T-cell (primary cell): ENCODE measurements at regions not wholly inside any gene's neighbourhood (a gene's known extent, or its start where the extent isn't known, plus 50 kb on each side); places are given as distances from the start of the nearest gene placed in this dataset.

Experiments used
- ATAC-seq, 4 experiments: fragments of 200-7000 bp in 3 of 4; fragments of 150-1000 bp in 1 of 4; cut with Tn5 transposase; replicated peaks in 1 of 4; 1 replicate in 3 of 4; 2 replicates in 1 of 4; pipeline ENCODE4 v1.10.0; 2021; ENCODE audit warnings: moderate library complexity in 3 of 4, mild to moderate bottlenecking in 2 of 4, moderate number of reproducible peaks in 1 of 4
- CTCF ChIA-PET, 2 donors: fragments of 300-600 bp; sonication (Branson Sonifier 250); formaldehyde crosslinking; loops; one replicate each; lab custom pipeline; 2022; ENCODE audit warnings: antibody characterized with exemption in 2 of 2; lab: Charles Lee
- POLR2A ChIA-PET, 2 donors: fragments of 300-600 bp; sonication (Branson Sonifier 250); formaldehyde crosslinking; loops; one replicate each; lab custom pipeline; 2022; ENCODE audit warnings: antibody characterized with exemption in 2 of 2; lab: Charles Lee
- DNase-seq, 35 experiments: peaks; one replicate each; pipeline versions ENCODE4 v3.0.0 to v3.0.0-alpha.2; 2013 to 2023
- H3K27ac ChIP-seq: one replicate; pipeline ENCODE4 v1.5.1; 2013; ENCODE audit warnings: low read length
- H3K27me3 ChIP-seq, 2 experiments: replicated peaks in 1 of 2; 1 replicate in 1 of 2; 2 replicates in 1 of 2; pipeline versions ENCODE4 v1.6.1 to v1.7.0; 2013; ENCODE audit warnings: low read length in 1 of 2, mixed read lengths in 1 of 2; ENCODE audit not compliant: control insufficient read depth in 2 of 2, insufficient read depth in 2 of 2; ENCODE audit errors: extremely low read depth in 1 of 2
- H3K36me3 ChIP-seq, 2 donors: 1 replicate in 1 of 2; 2 replicates in 1 of 2; pipeline versions ENCODE4 v1.6.1 to v1.7.0; 2013; ENCODE audit warnings: low read length in 1 of 2; ENCODE audit not compliant: control insufficient read depth in 2 of 2, insufficient read depth in 1 of 2; ENCODE audit errors: extremely low read depth in 1 of 2
- H3K4me1 ChIP-seq, 2 experiments: 1 replicate in 1 of 2; 2 replicates in 1 of 2; pipeline versions ENCODE4 v1.6.1 to v1.7.0; 2013; ENCODE audit warnings: low read length in 2 of 2, mixed read lengths in 1 of 2; ENCODE audit not compliant: insufficient read depth in 2 of 2, control insufficient read depth in 1 of 2; ENCODE audit errors: extremely low read depth in 1 of 2
- H3K4me3 ChIP-seq, 2 donors: 1 replicate in 1 of 2; 2 replicates in 1 of 2; pipeline versions ENCODE4 v1.5.1 to v1.7.0; 2013; ENCODE audit warnings: mild to moderate bottlenecking in 2 of 2, low read length in 1 of 2, moderate library complexity in 1 of 2; ENCODE audit not compliant: control insufficient read depth in 1 of 2; ENCODE audit errors: extremely low read depth in 1 of 2
- H3K9me3 ChIP-seq: 2 replicates; pipeline ENCODE4 v1.7.0; 2013
- H3K27ac Mint-ChIP-seq, 2 donors: one replicate each; pipeline ENCODE4 v1.8.0; 2020 to 2021; ENCODE audit warnings: mild to moderate bottlenecking in 2 of 2, mixed read lengths in 2 of 2
- H3K27me3 Mint-ChIP-seq, 2 donors: one replicate each; pipeline ENCODE4 v1.8.0; 2021 to 2022; ENCODE audit warnings: mixed read lengths in 2 of 2
- H3K36me3 Mint-ChIP-seq: one replicate; pipeline ENCODE4 v1.8.0; 2021; ENCODE audit warnings: mixed read lengths
- H3K4me1 Mint-ChIP-seq, 3 donors: one replicate each; pipeline ENCODE4 v1.8.0; 2020 to 2022; ENCODE audit warnings: mixed read lengths in 3 of 3, mild to moderate bottlenecking in 1 of 3
- H3K4me3 Mint-ChIP-seq, 3 donors: one replicate each; pipeline ENCODE4 v1.8.0; 2020 to 2022; ENCODE audit warnings: mild to moderate bottlenecking in 3 of 3, mixed read lengths in 3 of 3, moderate library complexity in 3 of 3
- H3K9me3 Mint-ChIP-seq, 3 donors: one replicate each; pipeline ENCODE4 v1.8.0; 2020 to 2022; ENCODE audit warnings: mixed read lengths in 3 of 3
- WGBS: methylation state at CpG from one replicate; pipeline ENCODE4 v1.1.5; 2013; ENCODE audit warnings: missing lambda C conversion rate; ENCODE audit not compliant: insufficient coverage; 5-methylcytosine and 5-hydroxymethylcytosine counted together

DNA sequence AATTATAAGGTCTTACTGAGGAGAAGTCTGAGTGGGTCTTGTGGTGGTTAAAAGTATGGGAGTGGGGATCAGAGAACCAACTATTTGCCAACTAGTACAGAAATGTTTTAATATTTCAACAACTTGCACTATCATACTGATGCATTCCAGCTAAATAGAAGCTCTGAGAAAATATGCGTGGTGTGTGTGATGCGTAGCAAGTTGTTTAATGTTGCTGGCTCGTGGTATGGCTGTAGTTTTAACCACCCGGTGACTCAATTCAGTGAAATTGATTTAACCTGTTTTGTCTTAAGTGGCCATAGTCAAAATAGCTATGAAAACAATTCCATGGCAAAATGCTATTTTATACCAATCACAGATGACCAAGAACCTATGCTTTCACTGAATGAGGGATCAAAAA, 176.5 kb upstream of the SLC24A2 start:
- Mint-ChIP-seq H3K27ac (no peak overlapping the region), H3K4me1 (peaks cover 5 to 10% (median 6%) of the 10 kb centered on the region in 3 donors), H3K27me3 (peaks cover 0 to 2% of the 10 kb centered on the region in 2 donors), H3K9me3 (peaks cover 0 to 2% (median 0%) of the 10 kb centered on the region in 3 donors), H3K4me3 (no peak overlapping the region), H3K36me3 (no peaks in the 10 kb centered on the region)
- CTCF ChIA-PET, result interaction anchor here (0.7 to 1.0 kb wide), 2 partner anchors 19 to 976 kb away, joined by 3 read pairs; no protein-coding TSS in a partner anchor
- WGBS, result no CpG with 5 or more reads among the region's 4 CpGs
- DNase-seq (no peak), ATAC-seq (no peak)
- Histone ChIP-seq H3K4me3 (no peak overlapping the region), H3K4me1 (no peaks in the 10 kb centered on the region), H3K27me3 (no peaks in the 10 kb centered on the region), H3K36me3 (no peaks in the 10 kb centered on the region), H3K9me3 (no peaks in the 10 kb centered on the region), H3K27ac (no peak overlapping the region)
- POLR2A ChIA-PET, result interaction anchor here in 1 of 2 donors (0.6 kb wide), 1 partner anchor 14 kb away, joined by 3 read pairs; no protein-coding TSS in a partner anchor

DNA sequence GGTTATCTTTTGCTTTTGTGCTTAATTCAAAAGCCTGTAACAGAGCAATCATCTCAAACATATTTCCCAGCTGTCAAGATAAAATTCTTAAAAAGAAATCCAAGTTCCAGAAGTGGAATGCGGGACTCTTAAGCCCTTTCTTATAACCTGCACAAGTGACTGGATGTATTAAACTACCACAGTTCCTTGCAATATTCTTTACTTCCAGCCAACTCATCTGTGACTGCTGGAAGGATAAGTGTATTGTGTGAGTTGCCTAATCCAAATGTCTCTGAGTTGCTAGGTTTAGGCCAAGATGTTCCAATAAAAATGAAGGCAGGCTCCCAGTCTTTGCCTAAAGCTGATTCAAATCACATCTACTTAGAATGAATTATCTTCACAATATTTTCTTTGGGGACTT, 159.2 kb upstream of the SLC24A2 start:
- Mint-ChIP-seq H3K4me1 (peaks cover 5 to 14% (median 8%) of the 10 kb centered on the region in 3 donors), H3K27ac (no peak overlapping the region), H3K9me3 (peaks cover 0 to 2% (median 0%) of the 10 kb centered on the region in 3 donors), H3K4me3 (no peak overlapping the region), H3K36me3 (no peaks in the 10 kb centered on the region), H3K27me3 (peaks cover 5 to 6% of the 10 kb centered on the region in 2 donors)
- CTCF ChIA-PET, result interaction anchor here (0.6 to 1.9 kb wide), 4 partner anchors 428 to 993 kb away, joined by 3 to 6 read pairs (median 5); no protein-coding TSS in a partner anchor
- POLR2A ChIA-PET, result no interaction called here
- no peak overlapping the region for H3K27ac ChIP-seq
- no peaks in the 10 kb centered on the region for H3K27me3 ChIP-seq
- no peaks in the 10 kb centered on the region for H3K36me3 ChIP-seq
- DNase-seq (no peak), ATAC-seq (no peak)
- 100% methylated on average over 1 of the region's 1 CpG for WGBS
- no peak overlapping the region for H3K4me3 ChIP-seq
- no peaks in the 10 kb centered on the region for H3K9me3 ChIP-seq
- H3K4me1 ChIP-seq, result no peaks in the 10 kb centered on the region

DNA sequence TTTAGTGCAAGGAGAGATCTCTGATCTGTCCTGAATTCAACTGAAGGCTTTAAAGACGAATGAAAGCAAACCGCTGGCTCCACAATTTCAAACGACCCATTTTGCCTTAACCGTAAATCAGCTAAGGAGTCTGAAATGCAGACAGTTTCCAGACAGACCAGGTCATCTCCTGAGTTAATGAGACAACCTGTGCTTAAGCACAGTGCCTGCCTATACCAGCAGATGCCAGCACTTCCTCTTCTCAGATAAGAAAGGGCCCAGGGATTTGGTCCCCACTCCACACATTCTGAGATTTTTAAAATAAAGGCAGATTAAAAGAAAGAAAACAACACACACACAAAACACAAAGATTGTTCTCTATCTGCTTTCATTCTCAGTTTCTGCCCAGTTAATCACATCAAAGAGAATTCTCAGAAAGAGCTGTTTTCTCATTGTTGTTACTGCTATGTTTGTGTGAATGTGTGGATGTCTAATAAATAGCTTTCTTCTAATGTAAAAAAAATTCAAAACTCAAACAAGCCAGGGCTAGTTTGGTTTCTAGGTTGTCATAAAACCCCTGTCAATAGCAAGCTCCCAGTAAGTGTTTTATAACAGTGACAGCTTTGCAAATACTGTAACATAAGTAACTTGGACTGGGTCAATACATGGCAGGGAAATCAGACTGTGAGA, 157.7 kb upstream of the SLC24A2 start:
- ATAC-seq, result peak in 3 of 4 experiments; percentile 56 to 70 (median 69)
- ChIA-PET CTCF (interaction anchor here (0.5 to 1.4 kb wide), 9 partner anchors 17 to 1164 kb away, joined by 3 to 11 read pairs (median 3); no protein-coding TSS in a partner anchor), POLR2A (no interaction called here)
- no peak overlapping the region for H3K27ac ChIP-seq
- peak in 1 of 35 experiments; percentile 15 for DNase-seq
- no peaks in the 10 kb centered on the region for H3K4me1 ChIP-seq
- no peaks in the 10 kb centered on the region for H3K36me3 Mint-ChIP-seq
- H3K9me3 Mint-ChIP-seq, result no peaks in the 10 kb centered on the region
- H3K4me3 Mint-ChIP-seq, result no peak overlapping the region
- no peaks in the 10 kb centered on the region for H3K27me3 ChIP-seq
- H3K27ac Mint-ChIP-seq, result no peak overlapping the region
- no peaks in the 10 kb centered on the region for H3K36me3 ChIP-seq
- peaks cover 5% of the 10 kb centered on the region in 2 donors for H3K27me3 Mint-ChIP-seq
- H3K4me1 Mint-ChIP-seq, result peaks cover 5 to 14% (median 8%) of the 10 kb centered on the region in 3 donors
- no peak overlapping the region for H3K4me3 ChIP-seq
- WGBS, result 70% methylated on average over 4 of the region's 4 CpGs
- no peaks in the 10 kb centered on the region for H3K9me3 ChIP-seq

DNA sequence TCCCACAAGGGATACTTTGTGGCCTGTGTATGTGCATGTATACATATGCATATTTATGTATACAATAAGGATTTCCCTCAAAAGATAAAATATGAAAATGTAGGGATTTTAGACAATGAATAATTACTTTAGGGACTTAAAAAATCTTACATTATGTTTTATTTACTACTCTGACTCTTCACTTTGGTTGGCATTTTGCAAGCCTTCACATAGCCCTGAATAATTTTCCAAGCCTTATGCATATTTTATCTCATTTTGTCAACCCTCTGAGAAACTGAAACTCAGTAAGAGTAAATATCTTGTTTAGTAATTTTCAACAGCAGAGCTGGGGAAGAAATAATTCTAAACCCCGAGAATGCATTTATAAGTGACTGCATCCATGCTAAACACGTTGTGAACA, 153.0 kb upstream of the SLC24A2 start:
- H3K4me1 Mint-ChIP-seq, result peaks cover 5 to 8% (median 6%) of the 10 kb centered on the region in 3 donors
- DNase-seq (no peak), ATAC-seq (no peak)
- H3K9me3 Mint-ChIP-seq, result no peaks in the 10 kb centered on the region
- Histone ChIP-seq H3K4me1 (no peaks in the 10 kb centered on the region), H3K27me3 (no peaks in the 10 kb centered on the region), H3K4me3 (no peak overlapping the region), H3K36me3 (no peaks in the 10 kb centered on the region), H3K27ac (no peak overlapping the region), H3K9me3 (no peaks in the 10 kb centered on the region)
- ChIA-PET CTCF (no interaction called here), POLR2A (no interaction called here)
- H3K27me3 Mint-ChIP-seq, result peaks cover 5% of the 10 kb centered on the region in 2 donors
- H3K4me3 Mint-ChIP-seq, result no peak overlapping the region
- H3K36me3 Mint-ChIP-seq, result no peaks in the 10 kb centered on the region
- no peak overlapping the region for H3K27ac Mint-ChIP-seq
- WGBS, result no CpG with 5 or more reads among the region's 2 CpGs

DNA sequence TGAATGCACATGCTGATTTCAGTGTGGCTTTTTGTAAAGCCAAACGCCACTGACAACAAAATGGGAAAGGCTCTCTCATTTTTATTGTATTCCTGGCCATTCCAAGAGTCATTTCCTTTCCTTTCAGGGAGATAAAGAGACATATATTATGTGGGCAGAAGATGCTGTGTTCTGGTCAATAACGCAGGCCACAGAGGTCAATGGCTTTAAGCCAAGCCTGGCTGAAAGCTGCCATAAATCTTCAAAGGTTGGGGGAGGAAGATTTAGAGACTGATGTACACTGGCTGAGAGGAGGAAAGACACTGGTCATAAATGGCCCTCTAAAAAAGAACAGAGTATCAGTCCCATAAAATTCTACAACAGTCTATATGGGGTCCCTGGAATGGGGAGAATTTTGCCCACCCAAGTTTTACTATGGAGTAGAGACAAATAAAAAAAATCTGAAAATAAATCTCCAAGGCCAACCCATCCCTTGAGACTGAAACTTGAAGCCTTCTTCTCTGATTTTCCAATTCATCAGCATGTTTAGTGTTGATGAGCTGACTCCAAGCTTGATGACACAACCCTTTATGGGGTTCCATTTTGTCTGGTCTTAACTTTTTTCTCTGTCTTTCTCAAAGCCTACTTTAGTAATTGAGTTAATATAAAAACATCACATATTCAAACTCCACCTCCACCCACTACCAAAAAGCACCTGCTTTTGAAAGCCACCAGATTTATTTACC, 152.1 kb upstream of the SLC24A2 start:
- ChIA-PET POLR2A (no interaction called here), CTCF (no interaction called here)
- Histone ChIP-seq H3K4me3 (no peak overlapping the region), H3K27me3 (no peaks in the 10 kb centered on the region), H3K27ac (no peak overlapping the region), H3K4me1 (no peaks in the 10 kb centered on the region), H3K36me3 (no peaks in the 10 kb centered on the region), H3K9me3 (no peaks in the 10 kb centered on the region)
- Mint-ChIP-seq H3K27ac (no peak overlapping the region), H3K36me3 (no peaks in the 10 kb centered on the region), H3K4me1 (no peaks in the 10 kb centered on the region), H3K4me3 (no peak overlapping the region), H3K27me3 (peaks cover 3 to 5% of the 10 kb centered on the region in 2 donors), H3K9me3 (no peaks in the 10 kb centered on the region)
- no peak for DNase-seq
- ATAC-seq, result no peak
- WGBS, result no CpG with 5 or more reads among the region's 2 CpGs

DNA sequence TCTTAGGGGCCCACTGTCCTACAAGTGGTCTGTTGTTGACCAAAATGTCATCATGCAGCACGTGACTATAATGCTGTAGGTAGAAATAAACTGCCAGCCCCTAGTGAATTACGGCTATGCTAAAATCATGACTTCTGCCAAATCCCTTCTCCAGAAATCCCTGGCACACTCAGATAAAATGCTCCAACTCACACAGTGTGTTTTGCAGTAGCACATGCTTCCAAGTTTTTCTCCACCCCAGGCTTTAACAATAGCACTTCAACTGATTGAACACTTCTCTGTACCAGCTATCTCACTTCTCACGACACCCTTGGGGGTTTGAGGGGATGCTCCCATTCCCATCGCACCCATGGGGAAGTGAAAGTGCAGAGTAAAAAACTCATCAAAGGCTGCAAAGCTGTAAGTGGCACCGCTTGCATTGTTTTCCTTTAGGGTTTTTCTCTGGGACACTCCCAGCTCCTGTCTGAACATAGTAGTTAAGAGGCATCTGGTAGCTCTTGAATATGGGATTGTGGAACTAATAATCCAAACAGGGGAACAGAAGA, 151.0 kb upstream of the SLC24A2 start:
- Mint-ChIP-seq H3K27me3 (peaks cover 3 to 6% of the 10 kb centered on the region in 2 donors), H3K4me1 (no peaks in the 10 kb centered on the region), H3K27ac (no peak overlapping the region), H3K4me3 (no peak overlapping the region), H3K36me3 (no peaks in the 10 kb centered on the region), H3K9me3 (no peaks in the 10 kb centered on the region)
- no peaks in the 10 kb centered on the region for H3K9me3 ChIP-seq
- peaks cover 0 to under 1% of the 10 kb centered on the region in 2 experiments for H3K27me3 ChIP-seq
- H3K4me3 ChIP-seq, result no peak overlapping the region
- H3K27ac ChIP-seq, result no peak overlapping the region
- H3K36me3 ChIP-seq, result no peaks in the 10 kb centered on the region
- POLR2A ChIA-PET, result no interaction called here
- CTCF ChIA-PET, result no interaction called here
- 100% methylated on average over 1 of the region's 5 CpGs for WGBS
- ATAC-seq, result no peak
- peaks cover 0 to under 1% of the 10 kb centered on the region in 2 experiments for H3K4me1 ChIP-seq
- DNase-seq, result no peak
